Transverse colon (tissue), 4 donors: ENCODE measurements at regions not wholly inside any gene's neighbourhood (a gene's known extent, or its start where the extent isn't known, plus 50 kb on each side); places are given as distances from the start of the nearest gene placed in this dataset.
"Not testable (repeated sequence)": the region's sequence is repeated elsewhere in the genome, so short reads cannot be mapped to it uniquely, and the experiment has no call there.

Source experiments
- DNase-seq: peaks from one replicate; pipeline ENCODE4 v3.0.0-alpha.2; 2019
- H3K27ac ChIP-seq, 4 donors: fragments of 200-600 bp; sonication (generic); 2 replicates each; pipeline ENCODE4 v1.5.1; 2016 to 2018; ENCODE audit warnings: inconsistent platforms in 4 of 4
- H3K27me3 ChIP-seq: fragments of 200-600 bp; sonication (generic); 2 replicates; pipeline ENCODE4 v1.5.1; 2017; ENCODE audit warnings: inconsistent platforms
- H3K36me3 ChIP-seq, 4 donors: fragments of 200-600 bp; sonication (generic); 2 replicates each; pipeline ENCODE4 v1.5.1; 2017 to 2019; ENCODE audit warnings: inconsistent platforms in 4 of 4
- H3K4me1 ChIP-seq, 4 donors: fragments of 200-600 bp; sonication (generic); 2 replicates each; pipeline ENCODE4 v1.5.1; 2017 to 2020; ENCODE audit warnings: inconsistent platforms in 4 of 4
- H3K4me3 ChIP-seq, 4 donors: fragments of 200-600 bp; sonication (generic); 1 replicate in 1 of 4; 2 replicates in 3 of 4; pipeline versions ENCODE4 v1.5.1 to v1.6.1; 2017 to 2019; ENCODE audit warnings: inconsistent platforms in 4 of 4
- H3K9me3 ChIP-seq, 2 donors: fragments of 200-600 bp; sonication (generic); 2 replicates each; pipeline ENCODE4 v1.5.1; 2017 to 2019; ENCODE audit warnings: inconsistent platforms in 2 of 2
- WGBS, 2 donors: methylation state at CpG; one replicate each; pipeline ENCODE4 v1.1.5; 2018; ENCODE audit warnings: low coverage in 1 of 2; 5-methylcytosine and 5-hydroxymethylcytosine counted together
- in situ Hi-C, 4 donors: fragments of 200-750 bp; cut with MboI; loops; one replicate each; pipeline versions ENCODE4 v1.15.0 to v1.15.1; 2017; ENCODE audit warnings: low sequenced_read_pairs in 3 of 4, low pct_ligation_motif_present in 1 of 4, low pct_unique_long_range_greater_than_20kb in 1 of 4
- intact Hi-C: fragments of 100-400 bp; cut with DNase I; formaldehyde crosslinking; loops from one replicate; pipeline ENCODE4 v1.15.1; 2023; ENCODE audit warnings: low total_unique reads

GRCh38 chrY:18689890-18690593 lies 83.5 kb downstream of the HSFY2 start:
- H3K9me3 ChIP-seq, H3K4me1 ChIP-seq, H3K36me3 ChIP-seq, H3K4me3 ChIP-seq, H3K27ac ChIP-seq, DNase-seq, in situ Hi-C loops, intact Hi-C loops, H3K27me3 ChIP-seq: not testable (repeated sequence)
- no CpG with 5 or more reads among the region's 9 CpGs for WGBS, 2 donors

DNA sequence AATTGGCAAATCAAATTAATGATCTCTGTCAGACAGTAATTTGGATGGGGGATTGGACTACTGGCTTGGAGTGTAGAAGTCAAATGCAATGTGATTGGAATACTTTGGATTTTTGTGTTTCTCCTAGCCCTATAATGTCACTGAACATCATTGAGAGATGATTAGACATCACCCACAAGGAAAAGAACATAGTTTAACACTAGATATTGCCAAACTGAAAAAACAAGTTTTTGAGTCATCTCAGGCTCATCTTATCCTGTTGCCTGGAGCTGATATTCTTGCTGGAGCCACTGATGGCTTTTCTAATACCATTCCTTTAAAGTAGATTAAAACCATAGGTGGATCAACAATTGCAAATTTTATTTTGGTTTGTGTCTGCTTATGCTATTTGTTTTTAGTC lies 76.7 kb downstream of the HSFY2 start:
- H3K4me3 ChIP-seq, DNase-seq, H3K27me3 ChIP-seq, in situ Hi-C loops, H3K4me1 ChIP-seq, H3K36me3 ChIP-seq, intact Hi-C loops, H3K9me3 ChIP-seq, H3K27ac ChIP-seq: not testable (repeated sequence)

DNA sequence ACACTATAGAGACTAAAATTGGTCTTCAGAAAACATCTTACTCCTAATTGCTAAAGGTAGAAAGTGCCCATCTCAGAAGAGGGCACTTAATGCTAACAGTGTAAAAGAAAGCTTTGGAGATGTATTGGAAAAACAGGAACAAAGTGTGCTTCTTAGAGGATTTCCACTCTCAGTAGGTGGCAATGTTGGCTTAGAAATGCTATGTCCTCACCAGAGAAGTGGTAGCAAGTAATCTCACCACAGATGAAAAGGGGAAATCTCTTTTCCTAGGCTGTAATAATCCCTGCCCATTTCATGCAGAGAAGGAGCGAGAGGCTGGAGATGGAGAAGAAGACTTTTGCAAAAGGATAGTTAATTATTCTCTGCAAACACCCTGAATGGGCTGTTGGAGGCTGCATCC lies 69.3 kb downstream of the HSFY2 start:
- intact Hi-C loops, H3K4me1 ChIP-seq, DNase-seq, H3K27me3 ChIP-seq, H3K27ac ChIP-seq, H3K36me3 ChIP-seq, H3K9me3 ChIP-seq, in situ Hi-C loops, H3K4me3 ChIP-seq: not testable (repeated sequence)
- WGBS, 2 donors: no CpG with 5 or more reads among the region's 1 CpG

DNA sequence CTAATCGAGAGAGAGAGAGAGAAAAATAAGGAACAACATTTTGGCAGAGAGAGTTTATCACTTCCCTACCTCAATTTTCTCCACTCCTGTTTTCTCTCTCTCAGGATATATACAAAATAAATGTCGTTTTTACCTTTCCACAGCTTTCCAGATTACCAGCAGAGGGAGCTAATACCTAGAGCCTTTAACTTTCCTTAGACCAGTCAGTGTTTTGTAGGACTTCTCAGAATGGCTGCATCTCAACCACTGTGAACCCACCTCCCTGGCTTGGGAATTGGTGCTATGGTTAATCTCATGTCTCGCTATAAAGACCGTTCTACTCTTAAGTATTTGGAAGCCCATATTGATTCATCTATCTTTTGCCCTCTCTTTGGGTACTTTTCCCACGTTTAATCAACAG lies 61.8 kb downstream of the HSFY2 start:
- no CpG with 5 or more reads among the region's 5 CpGs for WGBS, 2 donors
- intact Hi-C loops, H3K4me3 ChIP-seq, H3K4me1 ChIP-seq, in situ Hi-C loops, H3K27me3 ChIP-seq, DNase-seq, H3K36me3 ChIP-seq, H3K27ac ChIP-seq, H3K9me3 ChIP-seq: not testable (repeated sequence)

- H3K36me3 ChIP-seq, H3K4me3 ChIP-seq, intact Hi-C loops, H3K27me3 ChIP-seq, DNase-seq, in situ Hi-C loops, H3K27ac ChIP-seq, H3K4me1 ChIP-seq, H3K9me3 ChIP-seq: not testable (repeated sequence)
- WGBS, 2 donors: no CpG with 5 or more reads among the region's 5 CpGs
Measured at GRCh38 chrY:18713760-18714159, 59.8 kb downstream of the HSFY2 start.

- H3K27me3 ChIP-seq, intact Hi-C loops, H3K27ac ChIP-seq, H3K9me3 ChIP-seq, H3K4me1 ChIP-seq, H3K36me3 ChIP-seq, H3K4me3 ChIP-seq, in situ Hi-C loops, DNase-seq: not testable (repeated sequence)
- no CpG with 5 or more reads among the region's 2 CpGs for WGBS, 2 donors
Measured at GRCh38 chrY:18718714-18719113, 54.8 kb downstream of the HSFY2 start.

DNA sequence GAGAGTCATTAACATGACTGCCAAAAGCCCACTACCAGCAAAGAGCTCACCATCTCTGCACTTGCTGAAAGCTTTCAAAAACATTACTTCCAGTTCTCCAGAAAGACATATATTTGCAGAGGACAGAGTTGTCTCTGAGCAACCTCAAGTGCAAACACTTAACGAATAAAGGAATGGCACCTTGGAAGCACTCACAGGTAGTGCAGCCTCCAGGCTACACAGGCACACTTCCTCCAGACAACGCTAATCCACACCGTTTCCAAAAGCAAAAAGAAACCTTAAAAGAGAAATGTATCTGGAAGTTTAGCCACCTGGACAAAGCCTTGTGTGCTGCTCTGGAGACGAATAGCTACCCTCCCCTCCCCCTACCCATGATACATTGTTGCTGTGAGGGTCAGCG lies 53.1 kb downstream of the HSFY2 start:
- in situ Hi-C loops, DNase-seq, H3K27ac ChIP-seq, H3K9me3 ChIP-seq, intact Hi-C loops, H3K36me3 ChIP-seq, H3K4me3 ChIP-seq, H3K4me1 ChIP-seq, H3K27me3 ChIP-seq: not testable (repeated sequence)
- whole genome bisulfite sequencing, 2 donors: no CpG with 5 or more reads among the region's 5 CpGs
